ENCODE measurements at regions not wholly inside any gene's neighbourhood (a gene's known extent, or its start where the extent isn't known, plus 50 kb on each side); places are given as distances from the start of the nearest gene placed in this dataset.

GRCh38 chr10:29114141-29114540 lies 174.7 kb upstream of the LYZL1 start:
- WGBS, 2 donors: 91 to 94% methylated on average over 7 of the region's 7 CpGs
- intact Hi-C loops (cut with DNase I; ENCODE audit: low total_unique reads): no loop called here
- Histone ChIP-seq H3K27ac (no peak overlapping the region), H3K4me1 (no peaks in the 10 kb centered on the region), H3K36me3 (ENCODE audit: low read depth, missing control alignments) (no peaks in the 10 kb centered on the region), H3K9me3 (no peaks in the 10 kb centered on the region), H3K4me3 (no peak overlapping the region), H3K27me3 (no peaks in the 10 kb centered on the region)
- TF ChIP-seq POLR2A (IDR thresholded peaks at IDR 0.05) (no peak), CTCF (IDR thresholded peaks at IDR 0.05) (no peak)
- no peak for DNase-seq

GRCh38 chr10:29117781-29118180 lies 171.1 kb upstream of the LYZL1 start:
- Histone ChIP-seq H3K4me1 (no peaks in the 10 kb centered on the region), H3K36me3 (ENCODE audit: low read depth, missing control alignments) (no peaks in the 10 kb centered on the region), H3K27ac (no peak overlapping the region), H3K4me3 (no peak overlapping the region), H3K9me3 (no peaks in the 10 kb centered on the region), H3K27me3 (no peaks in the 10 kb centered on the region)
- no peak for TF ChIP-seq POLR2A (IDR thresholded peaks at IDR 0.05)
- no peak for TF ChIP-seq CTCF (IDR thresholded peaks at IDR 0.05)
- DNase-seq: no peak
- intact Hi-C loops (cut with DNase I; ENCODE audit: low total_unique reads): no loop called here

GRCh38 chr10:29119374-29119773 lies 169.5 kb upstream of the LYZL1 start:
- intact Hi-C loops (cut with DNase I; ENCODE audit: low total_unique reads): no loop called here
- H3K27ac ChIP-seq: no peak overlapping the region
- DNase-seq: peak; percentile 77
- H3K4me1 ChIP-seq: no peaks in the 10 kb centered on the region
- 40 to 41% methylated on average over 8 of the region's 8 CpGs for WGBS, 2 donors
- peak in 2 of 3 experiments; percentile 41 to 46 for TF ChIP-seq CTCF (IDR thresholded peaks at IDR 0.05)
- no peak for TF ChIP-seq POLR2A (IDR thresholded peaks at IDR 0.05)
- no peaks in the 10 kb centered on the region for H3K9me3 ChIP-seq
- H3K4me3 ChIP-seq: peak overlapping the region in 1 of 2 donors; percentile 33
- H3K36me3 ChIP-seq (ENCODE audit: low read depth, missing control alignments): no peaks in the 10 kb centered on the region
- no peaks in the 10 kb centered on the region for H3K27me3 ChIP-seq

- Histone ChIP-seq H3K4me3 (no peak overlapping the region), H3K36me3 (ENCODE audit: low read depth, missing control alignments) (no peaks in the 10 kb centered on the region), H3K4me1 (no peaks in the 10 kb centered on the region), H3K27ac (no peak overlapping the region), H3K27me3 (no peaks in the 10 kb centered on the region), H3K9me3 (no peaks in the 10 kb centered on the region)
- intact Hi-C loops (cut with DNase I; ENCODE audit: low total_unique reads): no loop called here
- no peak for DNase-seq
- 87 to 92% methylated on average over 3 of the region's 3 CpGs for WGBS, 2 donors
- no peak for TF ChIP-seq POLR2A (IDR thresholded peaks at IDR 0.05)
- TF ChIP-seq CTCF (IDR thresholded peaks at IDR 0.05): no peak
These were observed 168.7 kb upstream of the LYZL1 start for GRCh38 chr10:29120216-29120615.

- H3K4me3 ChIP-seq: no peak overlapping the region
- H3K27ac ChIP-seq: no peak overlapping the region
- intact Hi-C loops (cut with DNase I; ENCODE audit: low total_unique reads): no loop called here
- no peaks in the 10 kb centered on the region for H3K4me1 ChIP-seq
- 93 to 94% methylated on average over 6 of the region's 6 CpGs for WGBS, 2 donors
- no peak for TF ChIP-seq CTCF (IDR thresholded peaks at IDR 0.05)
- no peak for TF ChIP-seq POLR2A (IDR thresholded peaks at IDR 0.05)
- H3K36me3 ChIP-seq (ENCODE audit: low read depth, missing control alignments): no peaks in the 10 kb centered on the region
- no peaks in the 10 kb centered on the region for H3K9me3 ChIP-seq
- DNase-seq: no peak
- H3K27me3 ChIP-seq: no peaks in the 10 kb centered on the region
These were observed 164.0 kb upstream of the LYZL1 start for GRCh38 chr10:29124864-29125263.
